ENCODE measurements at regions not wholly inside any gene's neighbourhood (a gene's known extent, or its start where the extent isn't known, plus 50 kb on each side); places are given as distances from the start of the nearest gene placed in this dataset.

DNA sequence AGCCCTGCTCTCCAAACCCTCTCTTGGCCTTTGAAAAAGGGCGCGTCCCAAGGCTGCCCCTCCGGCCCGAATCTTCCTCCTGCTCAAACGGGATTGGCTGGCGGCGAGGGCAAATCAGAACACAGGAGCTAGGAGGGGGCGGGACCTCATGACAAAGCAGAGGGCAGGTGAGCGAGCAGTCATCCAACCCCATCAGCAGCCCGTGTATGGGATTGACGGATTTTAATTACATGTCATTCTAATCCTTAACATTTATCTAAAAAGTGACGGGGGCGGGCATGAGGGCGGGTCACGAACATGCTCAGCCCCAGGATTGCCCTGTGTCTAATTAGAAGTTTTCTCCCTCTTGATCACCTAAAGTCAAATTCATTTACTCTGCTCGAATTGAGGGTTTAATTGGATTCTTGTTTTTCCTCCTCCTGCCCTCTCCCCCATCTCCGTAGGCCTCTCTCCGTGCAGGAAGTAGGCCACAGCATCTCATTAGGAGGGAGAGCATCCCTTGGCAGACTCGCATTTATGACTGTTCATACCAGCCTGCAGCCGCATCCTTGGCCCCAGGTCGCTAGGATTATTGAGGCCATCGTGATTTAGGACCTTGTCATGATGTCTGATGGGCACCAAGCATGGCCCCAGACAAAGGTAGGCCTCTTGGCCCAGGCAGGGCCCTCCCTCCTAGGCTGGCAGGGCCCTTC, 147.1 kb downstream of the CHST1 start:
- DNase-seq (ENCODE audit: low spot score): no peak

DNA sequence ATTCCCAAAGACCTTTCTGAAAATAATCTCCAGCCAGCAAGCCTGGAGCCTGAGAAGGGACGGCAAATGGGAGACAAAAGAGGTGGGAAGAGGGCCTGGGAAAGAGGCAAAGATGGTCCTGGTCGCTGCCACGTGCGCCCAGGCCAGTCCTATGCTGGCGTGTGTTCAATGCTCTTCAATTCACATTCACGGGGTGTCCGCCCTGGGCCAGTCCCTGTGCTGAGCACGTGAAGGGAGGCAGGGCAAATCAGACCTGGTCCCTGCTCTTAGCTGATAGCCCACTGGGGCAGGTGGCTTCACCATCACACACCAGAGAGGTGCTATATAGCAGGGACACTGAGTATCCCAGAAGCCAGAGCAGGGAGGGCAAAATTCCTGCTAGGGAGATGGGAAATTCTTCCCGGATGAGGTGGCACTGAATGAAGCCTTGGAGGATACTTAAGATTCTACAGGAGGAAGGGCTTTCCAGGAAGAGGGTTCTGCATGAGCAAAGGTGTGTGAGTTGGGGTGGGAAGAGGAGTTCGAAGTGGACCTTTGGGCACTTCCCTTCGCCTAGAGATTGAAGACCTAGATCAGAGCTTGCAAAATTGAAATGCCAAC, 148.2 kb downstream of the CHST1 start:
- DNase-seq (ENCODE audit: low spot score): no peak

DNA sequence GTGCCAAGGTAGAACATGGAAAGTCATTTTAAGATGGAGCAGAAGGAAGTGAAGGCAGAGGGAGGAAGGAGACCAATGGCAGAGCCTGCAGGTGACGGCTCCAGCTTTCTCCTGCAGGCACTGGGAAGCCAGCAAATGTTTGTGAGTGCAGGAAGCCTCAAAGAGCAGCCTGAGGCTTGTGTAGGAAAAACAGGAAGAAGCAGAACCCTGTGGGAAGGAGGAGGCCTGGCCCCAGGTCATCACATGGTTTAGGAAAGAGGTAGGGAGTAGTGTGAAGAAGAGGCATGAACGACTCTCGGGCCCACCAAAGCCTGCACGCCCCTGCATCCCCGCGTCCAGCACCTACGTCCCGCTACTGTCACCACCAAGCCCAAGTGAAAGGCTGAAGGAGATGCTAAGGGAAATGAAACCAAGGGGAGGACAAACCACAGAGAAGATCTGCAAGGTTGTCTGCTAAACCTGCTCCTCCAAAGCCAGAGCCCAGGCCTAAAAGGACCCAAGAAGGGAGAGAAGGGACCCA, 151.5 kb downstream of the CHST1 start:
- DNase-seq (ENCODE audit: low spot score): no peak

DNA sequence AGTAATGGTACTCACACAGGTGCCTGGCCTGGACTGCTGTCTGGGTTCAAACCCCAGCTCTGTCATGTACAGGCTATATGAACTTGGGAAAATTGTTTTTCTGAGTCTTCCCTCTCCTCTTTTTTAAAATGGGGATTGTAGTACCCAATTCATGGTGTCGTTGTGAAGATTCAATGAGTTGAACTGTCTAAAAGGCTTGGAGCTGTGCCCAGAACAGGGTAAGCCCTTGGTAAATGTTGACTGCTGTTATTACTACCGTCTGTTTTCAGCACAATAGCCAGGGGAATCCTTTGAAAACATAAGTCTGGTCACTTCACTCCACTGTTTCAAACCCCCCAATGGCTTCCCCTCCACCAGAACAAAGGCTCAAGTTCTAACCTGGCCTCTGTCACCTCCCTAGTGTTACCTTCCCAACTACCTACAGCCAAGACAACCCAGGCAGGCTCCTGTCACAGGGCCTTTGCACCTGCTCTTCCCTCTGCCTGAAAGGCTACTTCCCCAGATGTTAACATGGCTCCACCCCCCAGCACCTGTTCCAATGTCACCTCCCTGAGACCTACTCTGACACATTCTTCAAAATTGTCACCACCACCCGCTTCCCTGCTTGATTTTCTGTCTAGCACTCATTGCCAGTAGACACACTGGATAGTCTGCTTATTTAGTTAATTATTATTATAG, 152.8 kb downstream of the CHST1 start:
- DNase-seq (ENCODE audit: low spot score): no peak

DNA sequence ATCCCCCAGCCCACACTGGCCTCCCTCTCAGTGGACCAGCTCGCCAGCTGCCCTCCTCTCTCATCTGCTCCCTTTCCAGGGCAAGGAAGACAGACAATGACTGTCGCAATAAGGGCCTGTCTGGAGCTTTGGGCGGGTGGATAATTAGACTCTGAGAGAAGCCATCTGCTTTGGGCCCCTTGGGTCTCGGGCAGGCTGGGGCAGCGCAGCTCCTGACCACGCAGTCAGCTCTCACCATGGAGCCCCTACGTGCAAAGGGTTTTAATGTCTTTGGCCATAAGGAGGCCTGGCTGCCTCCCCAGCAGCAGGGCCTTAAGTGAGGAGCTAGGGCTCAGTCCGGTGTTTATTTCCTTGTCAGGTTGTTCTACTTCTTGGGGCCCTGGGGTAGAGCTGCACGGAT, 153.9 kb downstream of the CHST1 start:
- DNase-seq (ENCODE audit: low spot score): no peak

DNA sequence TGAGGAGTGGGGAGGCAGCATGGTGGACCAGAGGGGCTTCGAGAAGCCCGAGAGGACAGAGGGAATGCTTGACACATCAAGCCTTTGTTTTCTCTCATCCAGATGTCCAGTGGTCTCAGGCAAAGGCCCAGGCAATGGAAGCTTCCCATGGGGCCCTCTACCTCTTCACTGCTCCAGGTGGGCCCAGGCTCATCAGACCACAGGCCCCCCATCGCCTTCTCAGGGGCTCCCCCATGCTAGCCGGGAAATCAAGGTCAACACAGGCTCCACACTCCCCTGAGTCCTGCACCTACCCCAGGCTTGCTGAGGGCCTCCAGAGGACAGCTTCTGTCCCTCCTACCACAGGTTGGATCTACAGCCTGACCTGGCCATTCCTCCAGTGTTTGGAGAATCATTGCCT, 157.5 kb downstream of the CHST1 start:
- DNase-seq (ENCODE audit: low spot score): no peak

DNA sequence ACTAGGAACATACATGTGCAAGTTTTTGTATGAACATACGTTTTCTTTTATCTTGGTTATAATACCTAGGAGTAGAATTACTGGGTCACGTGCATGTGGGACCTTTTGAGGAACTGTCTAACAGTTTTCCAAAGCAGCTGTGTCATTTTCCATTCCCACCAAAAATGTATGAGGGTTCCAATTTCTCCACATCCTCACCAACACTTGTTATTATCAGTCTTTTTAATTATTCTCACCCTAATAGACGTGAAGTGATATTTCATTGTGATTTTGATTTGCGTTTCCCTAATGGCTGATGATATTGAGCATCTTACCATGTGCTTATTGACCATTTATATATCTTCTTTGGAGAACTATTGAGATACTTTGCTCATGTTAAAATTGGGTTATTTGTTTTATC, 162.1 kb downstream of the CHST1 start:
- no peak for DNase-seq (ENCODE audit: low spot score)

DNA sequence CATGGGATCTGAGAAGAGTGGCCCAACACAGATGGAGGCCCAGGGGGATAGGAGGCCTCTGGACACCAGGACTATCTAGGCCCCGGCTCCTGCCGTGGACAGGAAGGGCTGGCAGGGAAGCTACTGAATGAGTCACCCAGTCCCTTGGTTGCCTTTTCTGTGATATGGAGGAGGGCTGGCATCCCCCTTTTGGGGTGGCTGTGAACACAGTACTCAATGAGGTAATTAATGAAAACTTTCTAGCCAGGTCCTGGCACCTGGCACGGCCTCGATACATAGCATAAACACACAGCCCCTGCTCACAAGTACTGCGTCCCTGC, 163.2 kb downstream of the CHST1 start:
- no peak for DNase-seq (ENCODE audit: low spot score)

DNA sequence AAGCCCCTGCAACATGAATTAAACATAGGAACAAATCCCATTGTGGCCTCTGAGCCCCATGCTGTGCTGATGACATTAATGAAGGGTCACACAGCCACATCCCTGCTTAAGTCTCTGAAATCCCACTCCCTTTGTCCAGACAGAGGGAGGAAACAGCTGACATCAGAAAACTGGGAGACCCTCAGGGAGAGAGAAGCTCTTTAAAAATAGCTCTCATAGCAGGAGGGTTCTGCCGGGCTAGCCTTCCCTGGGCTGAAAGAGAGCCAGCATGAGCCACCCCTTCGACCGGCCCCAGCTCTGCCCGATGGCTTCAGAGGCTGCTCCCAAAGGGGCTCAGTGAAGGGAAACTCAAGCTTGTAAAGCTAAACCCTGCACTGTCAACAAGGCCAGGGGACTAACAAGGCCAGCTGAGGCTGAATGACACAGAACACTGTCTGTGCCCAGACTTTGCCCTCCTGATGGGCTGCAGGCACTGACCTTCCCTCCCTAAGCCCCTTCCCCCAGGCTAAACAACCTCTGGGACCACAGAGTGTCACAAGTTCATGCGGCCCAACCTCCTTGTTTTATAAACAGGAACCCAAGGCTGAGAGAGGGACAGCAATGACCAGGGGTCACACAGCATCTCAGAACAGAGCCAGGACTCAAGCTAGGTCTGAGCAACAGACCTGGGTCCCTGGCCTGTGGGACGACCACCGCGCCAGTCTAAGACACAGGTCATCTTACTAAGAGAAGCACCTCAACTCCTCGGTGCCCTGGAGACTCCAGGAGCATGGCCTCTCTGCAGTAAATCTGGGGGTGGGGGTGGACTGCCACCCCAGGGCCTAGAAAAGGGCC, 163.8 kb downstream of the CHST1 start:
- DNase-seq (ENCODE audit: low spot score): no peak

DNA sequence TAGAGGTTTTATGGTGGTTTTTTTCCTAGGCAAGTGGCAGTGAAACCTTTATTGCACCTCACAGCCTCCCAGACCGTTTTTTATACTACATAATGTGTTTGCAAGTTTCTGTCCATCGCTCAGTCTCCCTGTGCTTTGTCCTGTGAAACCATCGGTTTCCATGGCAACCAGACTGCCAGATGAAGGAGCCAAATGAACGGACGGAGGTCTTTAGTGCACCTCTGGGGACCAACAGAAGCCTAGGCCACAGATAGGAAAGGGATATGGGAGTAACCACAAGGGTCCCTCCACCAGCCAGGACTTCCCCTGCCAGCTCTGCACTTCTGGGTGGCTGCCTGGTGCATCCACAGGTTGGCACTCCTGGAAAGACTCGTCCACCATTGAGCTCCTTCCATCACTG, 165.0 kb downstream of the CHST1 start:
- no peak for DNase-seq (ENCODE audit: low spot score)

DNA sequence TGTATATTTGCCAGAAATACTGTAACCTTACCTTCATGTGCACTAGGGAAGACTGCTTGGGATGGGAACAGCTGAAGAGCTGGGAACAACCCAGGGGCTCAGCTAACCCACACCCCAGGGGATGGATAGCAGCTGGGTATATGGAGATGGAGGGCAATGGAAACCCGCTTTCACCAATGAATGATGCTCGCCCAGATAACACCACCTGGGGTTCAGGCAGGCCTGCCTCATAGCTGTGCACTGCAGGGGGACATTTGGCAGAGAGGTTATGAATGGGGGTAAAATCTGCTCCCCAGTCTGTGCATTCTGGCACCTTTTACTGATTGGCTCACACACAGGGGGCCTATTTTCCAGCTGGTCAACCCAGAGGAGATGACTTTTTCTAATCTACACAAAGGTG, 170.7 kb downstream of the CHST1 start:
- DNase-seq (ENCODE audit: low spot score): no peak

DNA sequence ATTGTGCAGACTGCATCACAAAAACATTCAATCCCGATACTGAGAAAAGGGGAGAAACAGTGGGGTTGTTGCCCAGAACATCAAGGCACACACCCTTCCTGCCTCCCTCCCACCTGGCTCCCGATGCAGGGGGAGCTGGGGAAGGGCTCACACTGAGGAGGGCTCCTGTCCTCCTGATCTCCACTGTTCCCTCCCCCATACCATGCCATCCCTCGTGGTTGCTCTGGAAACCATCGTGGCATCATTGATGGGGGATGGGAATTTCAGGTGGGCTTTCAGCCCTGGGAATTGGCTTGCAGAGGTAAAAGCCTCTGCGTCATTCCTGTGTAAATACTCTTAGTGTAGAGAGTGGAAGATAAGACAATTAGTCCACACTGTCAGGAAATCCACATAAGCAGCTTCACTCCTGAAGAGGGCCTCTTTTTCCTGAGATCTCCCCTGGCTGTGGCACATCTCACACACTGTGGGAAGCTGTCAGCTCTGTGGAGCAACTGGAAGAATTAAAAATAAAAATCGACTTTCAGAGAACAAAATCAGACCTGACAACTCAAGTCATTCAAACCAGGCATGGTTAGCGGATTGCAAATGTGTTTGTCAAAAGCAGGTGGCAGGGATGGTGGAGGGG, 176.0 kb downstream of the CHST1 start:
- DNase-seq (ENCODE audit: low spot score): no peak

DNA sequence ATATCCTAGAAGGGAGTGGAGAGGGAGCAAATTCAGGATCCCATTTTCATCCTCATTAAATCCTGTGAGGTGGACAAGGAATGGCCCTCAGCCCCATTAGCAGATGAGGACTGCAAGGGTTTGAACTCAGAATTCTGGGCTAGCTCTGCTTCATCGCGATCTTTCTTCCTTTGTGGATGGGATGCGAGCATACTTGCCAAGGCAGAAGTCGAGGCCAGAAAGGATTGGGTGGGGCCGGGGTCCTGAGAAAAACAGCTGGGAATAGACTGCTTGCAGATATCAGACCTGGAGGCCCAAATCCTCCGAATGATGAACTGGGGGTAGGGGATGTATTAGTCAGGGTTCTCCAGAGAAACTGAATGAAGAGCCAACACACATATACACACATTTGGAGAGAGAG, 179.0 kb downstream of the CHST1 start:
- DNase-seq (ENCODE audit: low spot score): no peak

DNA sequence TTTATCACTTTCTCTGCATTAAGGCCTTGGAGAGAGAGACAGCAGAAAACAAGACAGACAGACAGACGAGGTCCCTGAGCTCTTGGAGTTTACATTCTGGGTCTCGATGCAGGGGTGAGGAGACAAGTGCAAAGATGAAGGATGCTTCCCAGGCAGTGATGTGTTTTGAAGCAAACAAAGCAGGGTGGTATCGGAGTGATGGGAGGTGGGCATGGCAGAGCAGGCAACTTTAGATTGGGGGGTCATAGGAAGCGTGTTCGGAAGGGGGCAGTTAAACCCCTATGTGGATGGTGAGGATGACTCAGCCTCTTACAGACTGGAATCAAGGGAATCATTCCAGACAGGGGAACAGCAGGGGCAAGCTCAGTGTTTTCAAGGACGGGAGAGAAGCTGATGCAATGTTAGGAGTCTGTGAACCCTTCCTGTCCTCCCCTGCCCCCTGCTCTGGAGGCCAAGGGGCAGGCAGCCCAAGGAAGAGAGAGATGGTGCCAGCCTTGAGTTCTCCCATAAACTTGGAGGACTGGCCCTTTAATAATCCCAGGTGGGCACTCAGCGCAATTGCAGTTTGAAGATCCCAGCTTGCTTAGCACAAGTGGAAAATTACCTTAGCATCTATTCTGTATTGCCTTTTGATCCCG, 180.2 kb downstream of the CHST1 start:
- no peak for DNase-seq (ENCODE audit: low spot score)

DNA sequence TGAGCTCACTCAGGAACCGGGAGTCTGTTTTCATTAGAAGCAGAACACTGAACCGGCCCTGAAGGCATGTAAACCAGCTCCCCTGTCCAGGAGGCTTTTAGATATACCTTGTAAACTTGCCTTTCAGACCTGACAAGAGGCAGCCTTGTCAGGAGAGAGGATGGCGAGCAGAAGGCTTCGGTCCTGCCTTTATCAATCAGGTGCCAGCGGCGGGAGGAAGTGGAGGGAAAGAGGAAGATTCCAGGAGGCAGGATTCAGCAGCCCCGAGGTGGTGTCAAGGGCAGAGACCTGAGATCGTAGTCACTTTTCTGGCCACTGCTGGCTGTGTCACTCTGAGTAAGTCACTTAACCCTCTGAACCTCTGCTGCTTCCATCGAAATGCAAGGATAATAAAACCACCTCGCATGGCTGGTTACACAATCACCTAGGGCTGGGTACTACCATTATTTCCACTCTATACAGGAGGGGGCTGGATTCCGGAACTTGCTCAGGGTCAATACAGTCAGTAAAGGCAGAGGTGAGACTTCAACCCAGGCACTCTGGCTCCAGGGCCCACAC, 181.0 kb downstream of the CHST1 start:
- DNase-seq (ENCODE audit: low spot score): no peak

DNA sequence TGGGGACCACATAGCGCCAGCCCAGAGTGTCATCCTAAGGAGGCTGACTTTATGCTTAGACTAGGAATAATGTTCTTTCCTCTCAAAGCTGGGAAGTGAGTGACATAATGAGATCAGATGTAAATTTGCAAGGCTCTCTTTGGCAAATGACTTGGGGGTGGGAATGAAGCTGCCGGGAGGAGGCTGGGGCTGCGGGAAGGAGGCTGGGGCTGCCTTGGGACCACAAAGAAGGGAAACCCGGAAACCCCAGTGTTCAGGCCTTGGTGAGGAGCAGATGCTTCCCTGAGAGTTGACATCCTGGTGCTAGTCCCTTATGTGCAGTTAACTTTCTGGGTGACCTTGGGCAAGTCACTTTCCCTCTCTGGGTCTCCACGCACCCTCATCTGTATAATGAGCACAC, 182.0 kb downstream of the CHST1 start:
- no peak for DNase-seq (ENCODE audit: low spot score)

DNA sequence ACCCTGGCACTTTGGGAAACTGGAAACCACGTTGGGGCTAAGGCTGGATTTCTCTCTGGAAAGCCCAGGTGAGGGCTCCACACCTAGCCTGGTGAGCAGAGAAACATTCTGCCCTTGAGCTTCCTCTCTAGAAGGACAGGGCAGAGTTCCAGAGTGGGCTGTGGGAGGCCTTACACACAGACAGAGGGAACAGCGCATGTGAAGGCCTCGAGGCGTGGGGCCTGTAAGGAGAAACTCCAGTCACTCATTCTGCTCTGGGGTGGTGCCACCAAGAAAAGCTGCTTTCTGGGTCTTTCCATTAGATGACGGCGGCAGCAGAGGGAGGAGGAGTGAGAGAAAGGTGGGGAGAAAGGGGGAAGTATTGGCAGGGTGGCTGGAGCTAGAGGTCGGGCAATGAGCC, 183.1 kb downstream of the CHST1 start:
- no peak for DNase-seq (ENCODE audit: low spot score)

DNA sequence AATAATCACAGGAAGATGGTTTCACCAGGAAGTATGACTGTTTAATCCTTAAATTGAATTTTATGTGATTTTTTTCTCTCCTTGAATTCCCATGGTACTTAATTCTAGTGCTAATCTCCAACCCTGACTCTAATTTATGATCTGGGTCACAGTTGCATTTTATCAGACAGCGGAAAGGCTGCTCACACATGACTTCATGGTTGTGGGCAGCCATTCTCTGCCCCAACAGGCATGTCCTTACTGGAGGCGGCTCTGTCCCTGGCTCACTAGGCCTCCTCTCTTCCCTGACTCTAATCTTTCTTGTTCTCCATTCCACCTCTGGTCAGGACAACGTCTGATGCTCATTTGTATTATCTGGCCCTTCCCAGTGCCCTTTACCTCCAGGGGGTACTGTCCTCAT, 184.4 kb downstream of the CHST1 start:
- DNase-seq (ENCODE audit: low spot score): no peak

DNA sequence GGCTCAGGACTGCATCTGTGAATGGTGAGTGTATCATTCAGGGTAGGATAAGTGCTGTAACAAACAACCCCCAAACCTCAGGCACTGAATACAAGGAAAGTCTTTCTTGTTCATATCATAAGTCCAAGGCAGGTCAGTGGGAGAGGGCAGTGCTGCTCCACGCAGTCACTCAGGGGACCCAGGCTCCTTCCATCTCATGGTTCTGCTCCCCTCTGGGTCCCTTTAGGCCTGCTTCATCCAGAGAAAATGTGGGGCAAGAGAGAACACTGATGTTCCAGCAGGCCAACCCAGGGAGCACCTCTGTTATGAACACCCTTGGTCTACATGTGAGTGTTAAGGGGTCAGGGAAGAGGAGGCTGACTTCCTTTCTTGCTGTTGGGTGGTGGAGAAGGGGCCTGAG, 187.8 kb downstream of the CHST1 start:
- DNase-seq (ENCODE audit: low spot score): no peak

DNA sequence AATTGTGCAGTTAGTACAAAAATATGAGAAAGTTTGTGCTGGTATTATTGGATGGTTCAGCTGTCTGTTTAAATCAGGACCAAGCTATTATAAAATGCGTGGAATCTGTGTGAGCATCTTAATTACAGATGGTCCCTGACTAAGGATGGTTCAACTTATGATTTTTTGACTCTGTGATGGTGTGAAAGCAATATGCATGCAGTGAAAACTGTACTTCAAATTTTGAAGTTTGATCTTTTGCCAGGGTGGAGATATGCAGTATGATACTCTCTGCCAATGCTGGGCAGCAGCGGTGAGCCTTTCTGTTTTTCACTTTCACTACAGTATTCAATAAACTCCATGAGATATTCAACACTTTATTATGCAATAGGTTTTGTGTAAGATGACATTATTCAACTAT, 189.3 kb downstream of the CHST1 start:
- no peak for DNase-seq (ENCODE audit: low spot score)

DNA sequence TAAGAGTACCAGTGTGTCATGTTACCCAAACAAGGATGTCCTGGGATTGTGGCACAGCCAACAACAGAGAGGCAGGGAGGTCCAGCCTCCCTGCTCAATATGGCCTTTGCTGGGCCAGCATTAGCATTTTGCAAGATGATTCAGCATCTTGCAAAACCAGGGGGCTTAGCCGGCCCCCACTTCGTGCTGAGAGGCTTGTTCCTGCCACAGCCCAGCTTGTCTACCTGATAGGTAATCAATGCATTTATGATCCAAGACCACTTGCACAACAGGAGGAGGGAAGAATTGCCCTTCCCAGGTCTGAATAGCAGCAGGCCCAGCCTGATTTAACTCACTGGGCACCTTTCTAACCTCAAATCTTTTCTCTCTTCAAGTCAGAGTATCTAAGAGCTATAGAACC, 189.0 kb upstream of the SYT13 start:
- no peak for DNase-seq (ENCODE audit: low spot score)

All from mucosa of gallbladder (tissue), 1 donor.